Thyroid gland (tissue), 4 donors: ENCODE measurements at regions not wholly inside any gene's neighbourhood (a gene's known extent, or its start where the extent isn't known, plus 50 kb on each side); places are given as distances from the start of the nearest gene placed in this dataset.

ENCODE experiments used
- DNase-seq, 2 donors: peaks; one replicate each; pipeline ENCODE4 v3.0.0-alpha.2; 2019
- H3K27ac ChIP-seq, 3 donors: fragments of 200-600 bp; sonication (generic); 1 replicate in 2 of 3; 2 replicates in 1 of 3; pipeline ENCODE4 v1.5.1; 2016 to 2019; ENCODE audit warnings: mild to moderate bottlenecking in 1 of 3, moderate library complexity in 1 of 3
- H3K27me3 ChIP-seq: fragments of 200-600 bp; sonication (generic); one replicate; pipeline ENCODE4 v1.5.1; 2019
- H3K36me3 ChIP-seq, 2 donors: fragments of 200-600 bp; sonication (generic); one replicate each; pipeline ENCODE4 v1.5.1; 2016 to 2019
- H3K4me1 ChIP-seq, 2 donors: fragments of 200-600 bp; sonication (generic); one replicate each; pipeline ENCODE4 v1.5.1; 2017 to 2019
- H3K4me3 ChIP-seq, 3 donors: fragments of 200-600 bp; sonication (generic); replicated peaks in 1 of 3; 1 replicate in 2 of 3; 2 replicates in 1 of 3; pipeline ENCODE4 v1.5.1; 2016; ENCODE audit warnings: mild to moderate bottlenecking in 1 of 3
- H3K9me3 ChIP-seq: fragments of 200-600 bp; sonication (generic); one replicate; pipeline ENCODE4 v1.5.1; 2017
- CTCF ChIP-seq, 6 experiments: fragments of 200-600 bp in 3 of 6; fragments of 450-650 bp in 3 of 6; sonication (generic) in 3 of 6; IDR thresholded peaks; one replicate each; pipeline ENCODE4 v1.5.1; 2016 to 2019; ENCODE audit warnings: antibody characterized with exemption in 6 of 6, mild to moderate bottlenecking in 2 of 6, inconsistent platforms in 1 of 6, moderate library complexity in 1 of 6
- POLR2A ChIP-seq, 2 donors: fragments of 450-650 bp; IDR thresholded peaks; one replicate each; pipeline ENCODE4 v1.6.1; 2017; ENCODE audit warnings: antibody characterized with exemption in 2 of 2, mild to moderate bottlenecking in 2 of 2, moderate library complexity in 1 of 2
- WGBS, 2 donors: methylation state at CpG; one replicate each; pipeline ENCODE4 v1.1.5; 2017; 5-methylcytosine and 5-hydroxymethylcytosine counted together
- intact Hi-C: fragments of 100-400 bp; cut with DNase I; formaldehyde crosslinking; loops from one replicate; pipeline ENCODE4 v1.15.1; 2023

GRCh38 chr14:75374911-75375310 is 52.9 kb upstream of the JDP2 start:
- Histone ChIP-seq H3K27me3 (no peaks in the 10 kb centered on the region), H3K36me3 (no peaks in the 10 kb centered on the region), H3K9me3 (no peaks in the 10 kb centered on the region), H3K4me3 (no peak overlapping the region), H3K4me1 (no peaks in the 10 kb centered on the region), H3K27ac (no peak overlapping the region)
- TF ChIP-seq POLR2A (IDR thresholded peaks at IDR 0.05) = no peak
- no peak for TF ChIP-seq CTCF (IDR thresholded peaks at IDR 0.05)
- intact Hi-C loops = no loop called here
- WGBS, 2 donors = 88 to 100% methylated on average over 1 of the region's 1 CpG
- DNase-seq = no peak

- intact Hi-C loops = no loop called here
- no peaks in the 10 kb centered on the region for H3K36me3 ChIP-seq
- WGBS, 2 donors = 97 to 100% methylated on average over 3 of the region's 3 CpGs
These were observed 51.8 kb upstream of the JDP2 start for GRCh38 chr14:75375983-75376382.

More at GRCh38 chr14:75375983-75376382, 51.8 kb upstream of the JDP2 start:
- no peak overlapping the region for H3K27ac ChIP-seq
- H3K9me3 ChIP-seq = no peaks in the 10 kb centered on the region
- TF ChIP-seq POLR2A (IDR thresholded peaks at IDR 0.05) = no peak
- TF ChIP-seq CTCF (IDR thresholded peaks at IDR 0.05) = no peak
- H3K27me3 ChIP-seq = no peaks in the 10 kb centered on the region
- H3K4me1 ChIP-seq = no peaks in the 10 kb centered on the region
- H3K4me3 ChIP-seq = no peak overlapping the region
- DNase-seq = no peak
